Upper lobe of left lung (tissue), 4 donors: ENCODE measurements at regions not wholly inside any gene's neighbourhood (a gene's known extent, or its start where the extent isn't known, plus 50 kb on each side); places are given as distances from the start of the nearest gene placed in this dataset.

Experiments used
- CTCF ChIP-seq, 6 experiments: fragments of 450-650 bp in 4 of 6; fragments of 200-600 bp in 2 of 6; sonication (generic) in 2 of 6; IDR thresholded peaks; one replicate each; pipeline ENCODE4 v1.5.1; 2016 to 2019; ENCODE audit warnings: antibody characterized with exemption in 6 of 6
- EP300 ChIP-seq, 4 donors: sonication (generic); formaldehyde crosslinking; IDR thresholded peaks; one replicate each; pipeline ENCODE4 v1.5.1; 2017; ENCODE audit warnings: antibody characterized with exemption in 4 of 4, control low read depth in 2 of 4
- POLR2A ChIP-seq, 4 donors: fragments of 450-650 bp; IDR thresholded peaks; one replicate each; pipeline ENCODE4 v1.5.1; 2016 to 2017; ENCODE audit warnings: antibody characterized with exemption in 4 of 4, mild to moderate bottlenecking in 2 of 4
- POLR2AphosphoS5 ChIP-seq, 2 donors: sonication (generic); formaldehyde crosslinking; IDR thresholded peaks; one replicate each; pipeline ENCODE4 v1.5.1; 2017; ENCODE audit warnings: antibody characterized with exemption in 2 of 2

- no peak for TF ChIP-seq CTCF (IDR thresholded peaks at IDR 0.05)
- TF ChIP-seq POLR2A (IDR thresholded peaks at IDR 0.05): no peak
- TF ChIP-seq POLR2AphosphoS5 (IDR thresholded peaks at IDR 0.05): no peak
- no peak for TF ChIP-seq EP300 (IDR thresholded peaks at IDR 0.05)
These were observed 453.6 kb downstream of the CCER1 start for GRCh38 chr12:90501412-90501811.
